HG02571 (cell line): ENCODE measurements at regions not wholly inside any gene's neighbourhood (a gene's known extent, or its start where the extent isn't known, plus 50 kb on each side); places are given as distances from the start of the nearest gene placed in this dataset.
"Not testable (repeated sequence)": the region's sequence is repeated elsewhere in the genome, so short reads cannot be mapped to it uniquely, and the experiment has no call there.

Source experiments
- ATAC-seq: cut with Tn5 transposase; IDR thresholded peaks from one replicate; pipeline ENCODE4 v1.9.1; 2021; ENCODE audit warnings: mild to moderate bottlenecking, moderate library complexity; ENCODE audit not compliant: unreplicated experiment

DNA sequence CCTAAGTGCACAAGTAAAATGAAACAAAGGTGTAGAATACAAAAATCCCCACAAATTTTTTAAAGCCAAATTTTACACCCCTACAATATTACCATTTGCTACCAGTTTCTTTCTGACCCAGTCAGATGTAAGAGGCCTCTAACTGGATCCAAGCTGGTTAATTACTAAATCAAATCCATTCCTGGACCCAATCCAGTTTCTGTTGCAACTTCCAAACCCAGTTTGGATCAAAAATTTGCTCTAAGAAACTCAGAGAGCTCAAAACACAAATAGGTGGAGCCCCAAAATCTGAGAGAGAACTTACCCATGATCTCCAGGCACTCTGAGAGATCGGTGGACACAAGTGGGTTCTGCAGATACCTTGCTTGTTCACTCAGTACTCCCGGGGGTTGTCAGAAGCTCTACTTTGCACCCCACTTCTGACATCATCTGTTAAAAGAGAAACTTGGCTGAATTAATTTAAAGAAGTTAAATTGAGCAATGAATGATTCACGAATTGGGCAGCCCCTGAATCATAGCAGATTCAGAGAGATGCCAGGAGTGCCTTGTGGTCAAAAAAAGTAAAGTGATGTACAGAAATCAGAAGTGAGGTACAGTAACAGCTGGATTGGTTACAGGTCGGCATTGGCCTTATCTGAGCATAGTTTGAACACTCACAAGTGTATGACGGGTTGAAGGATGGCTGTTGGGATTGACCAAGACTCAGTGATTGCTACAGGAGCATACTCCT lies 448.0 kb downstream of the KCNT2 start:
- no peak for ATAC-seq

DNA sequence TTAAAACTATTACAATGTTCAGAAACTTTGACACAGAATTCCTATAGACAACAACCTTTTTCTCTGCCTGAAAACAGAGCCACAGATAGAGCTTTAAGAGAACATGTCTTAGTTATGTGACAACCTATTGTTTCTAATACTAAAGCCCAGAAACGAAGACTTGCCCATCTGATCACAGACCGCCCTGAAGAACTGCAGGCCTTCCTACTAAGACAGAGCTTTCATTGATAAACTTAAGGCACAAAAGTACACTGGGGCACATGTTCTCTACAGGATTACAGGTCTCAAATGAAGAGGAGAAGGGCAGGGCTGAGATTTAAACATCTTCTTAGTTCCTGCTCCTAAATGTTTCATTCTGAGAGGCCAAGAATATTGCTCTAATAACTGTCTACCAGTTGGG lies 452.7 kb downstream of the KCNT2 start:
- no peak for ATAC-seq

DNA sequence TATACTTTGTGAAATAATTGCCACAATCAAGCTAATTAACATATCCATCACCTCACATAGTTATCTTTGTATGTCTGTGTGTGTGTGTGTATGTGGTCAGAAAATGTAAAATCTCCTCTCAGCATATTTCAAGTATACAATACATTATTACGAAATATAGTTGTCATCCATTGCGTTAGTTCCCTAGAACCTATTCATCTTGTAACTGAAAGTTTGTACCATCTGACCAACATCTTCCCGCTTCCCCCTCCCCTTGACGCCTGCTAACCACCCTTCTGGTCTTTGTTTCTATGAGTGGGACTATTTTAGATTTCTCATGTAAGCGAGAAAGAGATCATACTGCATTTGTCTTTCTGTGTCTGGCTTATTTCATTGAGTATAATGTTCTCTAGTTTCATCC lies 455.3 kb downstream of the KCNT2 start:
- ATAC-seq = no peak

GRCh38 chr1:196152086-196152485 lies 456.2 kb downstream of the KCNT2 start:
- ATAC-seq = no peak

DNA sequence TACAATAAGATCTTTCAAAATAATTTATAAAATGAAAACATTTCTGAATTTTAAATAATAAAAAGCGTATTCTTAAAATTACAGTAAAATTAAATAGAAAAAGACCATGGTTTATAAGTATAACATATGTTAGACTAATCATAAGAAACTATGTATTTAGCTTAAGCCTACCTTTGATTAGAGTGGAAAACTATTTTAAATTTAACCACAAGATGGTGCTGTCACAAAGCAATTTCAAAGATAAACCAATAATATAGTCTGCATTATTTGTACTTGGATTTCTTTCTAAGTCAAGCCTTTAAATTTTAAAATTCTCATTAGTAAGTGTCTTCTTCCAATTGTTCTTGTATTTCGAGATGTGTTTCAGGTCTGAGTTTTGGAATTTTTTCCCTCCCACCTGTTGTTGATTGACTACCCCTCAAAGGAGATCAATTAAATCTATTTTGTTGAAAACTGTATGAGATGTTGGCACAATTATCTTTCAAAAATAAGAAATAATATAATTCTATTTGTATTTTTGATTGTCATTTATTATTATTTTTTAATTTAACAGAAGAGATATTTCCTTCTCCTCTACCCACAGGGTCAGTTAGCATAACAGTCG lies 459.8 kb downstream of the KCNT2 start:
- ATAC-seq = no peak

- ATAC-seq = no peak
These were observed 460.7 kb downstream of the KCNT2 start for GRCh38 chr1:196147530-196147929.

- not testable (repeated sequence) for ATAC-seq
These were observed 463.1 kb downstream of the KCNT2 start for GRCh38 chr1:196145151-196145550.

DNA sequence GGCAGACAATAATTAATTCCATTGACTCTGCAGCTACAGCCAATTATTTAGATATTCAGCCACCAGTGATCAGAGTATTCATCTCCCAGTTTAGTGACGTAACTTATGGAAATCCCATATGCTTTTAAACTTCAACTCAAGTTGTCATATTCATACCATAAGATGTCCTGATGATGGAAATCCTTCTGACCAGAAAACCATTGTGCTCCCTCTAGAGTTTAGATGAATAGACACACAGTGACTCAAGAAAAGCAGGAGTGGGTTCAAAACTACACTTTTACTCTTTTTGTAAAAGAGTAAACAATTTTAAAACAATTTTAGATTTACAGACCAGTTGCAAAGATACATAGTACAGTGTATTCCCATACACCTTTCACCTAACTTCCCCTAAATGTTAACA lies 463.7 kb downstream of the KCNT2 start:
- no peak for ATAC-seq

GRCh38 chr1:196143602-196144342 lies 464.5 kb downstream of the KCNT2 start:
- ATAC-seq = no peak

GRCh38 chr1:196142111-196142640 lies 466.1 kb downstream of the KCNT2 start:
- ATAC-seq = no peak

DNA sequence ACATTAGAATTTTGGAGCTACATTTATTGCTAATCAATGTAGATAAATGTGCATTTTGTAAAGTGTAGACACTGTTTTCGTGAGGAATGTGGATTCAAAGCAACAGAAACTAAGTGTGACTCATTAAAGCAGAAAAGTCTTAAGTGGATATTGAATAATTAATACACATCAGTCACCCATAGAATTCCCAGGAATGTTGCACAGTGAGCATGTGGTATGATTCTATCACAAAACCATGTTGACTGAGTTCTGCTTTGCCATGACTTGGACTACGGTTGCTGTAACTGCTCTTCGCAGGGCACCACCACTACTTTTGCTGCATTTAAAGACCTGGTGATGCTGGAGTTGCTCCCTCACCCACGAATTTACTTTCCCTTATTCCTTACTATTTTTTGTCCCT lies 471.8 kb downstream of the KCNT2 start:
- ATAC-seq = no peak

DNA sequence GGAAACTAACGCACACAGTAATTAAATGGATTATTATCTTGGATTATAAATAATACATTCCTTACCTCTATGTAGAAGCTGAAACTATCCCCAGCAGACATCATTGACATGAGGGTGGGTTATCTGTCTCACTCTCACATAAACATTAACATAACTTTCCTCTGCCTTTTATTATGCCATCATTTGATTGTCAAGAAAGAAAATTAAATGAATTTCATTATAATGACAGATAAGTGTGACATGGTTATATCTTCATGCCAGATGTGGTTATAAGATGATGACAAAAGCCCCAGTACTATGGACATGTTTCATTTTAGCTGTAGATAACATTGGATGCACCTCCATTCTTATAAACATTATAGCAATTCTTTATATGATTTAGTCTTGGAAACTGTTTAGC lies 476.5 kb downstream of the KCNT2 start:
- no peak for ATAC-seq

- no peak for ATAC-seq
These were observed 479.4 kb downstream of the KCNT2 start for GRCh38 chr1:196128835-196129234.

DNA sequence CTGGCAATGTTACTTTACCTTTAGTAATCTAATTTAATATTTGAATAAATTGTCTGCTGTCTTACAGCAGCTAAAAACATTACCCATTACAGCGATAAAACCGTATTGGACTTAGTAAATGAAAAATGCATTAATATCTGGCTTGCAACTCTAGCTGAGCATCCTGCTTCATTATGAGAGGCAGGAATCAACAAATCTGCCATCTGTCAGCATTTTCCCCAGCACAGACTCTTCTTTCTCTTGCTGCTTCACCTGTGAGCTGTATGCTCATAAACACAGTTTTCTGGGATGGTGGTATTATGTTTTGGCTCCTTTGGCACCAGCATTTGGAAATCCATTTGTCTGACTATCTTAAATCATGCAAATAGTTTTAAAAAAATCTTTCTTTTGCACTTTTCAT lies 487.1 kb downstream of the KCNT2 start:
- ATAC-seq = no peak

DNA sequence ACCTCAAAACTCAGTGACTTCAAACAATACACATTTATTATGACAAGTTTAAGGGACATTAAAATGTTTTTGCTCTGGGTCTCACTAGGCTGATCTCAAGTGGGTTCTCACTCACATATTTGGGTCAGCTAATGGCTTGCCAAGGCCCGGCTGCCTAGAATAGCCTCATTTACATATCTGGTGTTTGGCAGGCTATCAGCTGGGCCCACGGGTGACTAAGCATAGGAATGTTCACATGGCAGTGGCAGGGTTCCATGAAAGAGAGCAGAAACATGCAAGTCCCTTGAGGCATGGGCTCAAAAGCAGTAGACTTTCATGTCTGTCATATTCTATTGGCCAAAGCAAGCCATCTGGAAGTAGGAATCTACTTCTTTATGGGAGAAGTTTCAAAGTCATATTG lies 492.6 kb downstream of the KCNT2 start:
- ATAC-seq = no peak

GRCh38 chr1:196114193-196114592 lies 494.0 kb downstream of the KCNT2 start:
- no peak for ATAC-seq

- ATAC-seq = not testable (repeated sequence)
These were observed 499.2 kb downstream of the KCNT2 start for GRCh38 chr1:196108990-196109389.

DNA sequence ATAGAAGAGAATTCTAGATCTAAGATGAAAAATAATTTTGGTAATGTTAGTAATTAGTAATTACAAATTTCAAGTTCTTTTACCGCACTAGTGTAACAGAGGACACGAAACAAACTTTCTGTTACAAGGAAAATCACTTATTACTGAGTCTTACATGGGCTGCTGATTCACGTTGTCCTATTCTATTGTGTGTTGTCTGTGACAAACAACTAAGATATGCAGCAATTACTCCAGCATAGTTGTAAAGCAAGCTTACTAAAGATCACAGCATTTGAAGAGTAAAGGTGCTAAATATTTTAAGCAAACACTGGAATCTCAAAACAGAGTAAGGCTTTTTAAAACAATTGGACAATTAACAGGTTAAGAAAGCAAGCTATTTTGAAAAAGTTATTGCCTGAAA lies 502.3 kb downstream of the KCNT2 start:
- ATAC-seq = no peak

- no peak for ATAC-seq
These were observed 505.4 kb downstream of the KCNT2 start for GRCh38 chr1:196102826-196103225.

- no peak for ATAC-seq
These were observed 510.2 kb downstream of the KCNT2 start for GRCh38 chr1:196098000-196098399.

DNA sequence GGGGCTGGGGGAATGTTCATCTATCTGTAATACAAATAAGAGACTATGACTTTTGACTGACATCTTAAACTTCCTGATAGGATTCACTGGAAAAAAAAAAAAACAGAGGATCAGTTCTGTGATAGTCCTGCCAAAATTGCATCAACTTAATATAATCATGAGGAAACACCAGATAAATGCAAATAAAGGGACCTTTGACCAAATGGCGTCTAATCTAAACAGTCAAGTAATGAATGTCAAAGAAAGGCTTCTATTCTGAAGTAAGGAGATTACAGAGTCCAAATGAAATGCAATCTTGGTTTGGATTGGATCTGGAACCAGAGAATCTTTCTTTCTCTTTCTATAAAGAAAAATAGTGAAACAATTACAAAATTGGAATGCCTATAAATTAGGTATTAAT lies 513.4 kb downstream of the KCNT2 start:
- no peak for ATAC-seq
